ENCODE measurements at regions not wholly inside any gene's neighbourhood (a gene's known extent, or its start where the extent isn't known, plus 50 kb on each side); places are given as distances from the start of the nearest gene placed in this dataset.
"Not testable (repeated sequence)": the region's sequence is repeated elsewhere in the genome, so short reads cannot be mapped to it uniquely, and the experiment has no call there.

- no peak for DNase-seq (ENCODE audit: extremely low read depth, low read depth, low spot score)
These were observed 64.1 kb upstream of the MMS22L start for GRCh38 chr6:97347111-97347510.

GRCh38 chr6:97361286-97361685, 78.3 kb upstream of the MMS22L start:
- DNase-seq (ENCODE audit: extremely low read depth, low read depth, low spot score) = no peak

GRCh38 chr6:97364327-97364726, 81.3 kb upstream of the MMS22L start:
- no peak for DNase-seq (ENCODE audit: extremely low read depth, low read depth, low spot score)

- DNase-seq (ENCODE audit: extremely low read depth, low read depth, low spot score) = not testable (repeated sequence)
These were observed 99.1 kb upstream of the MMS22L start for GRCh38 chr6:97382071-97382470.

- DNase-seq (ENCODE audit: extremely low read depth, low read depth, low spot score) = no peak
These were observed 109.7 kb upstream of the MMS22L start for GRCh38 chr6:97392735-97393134.

GRCh38 chr6:97394160-97394748, 111.2 kb upstream of the MMS22L start:
- DNase-seq (ENCODE audit: extremely low read depth, low read depth, low spot score) = peak; percentile 50

- DNase-seq (ENCODE audit: extremely low read depth, low read depth, low spot score) = no peak
These were observed 113.9 kb upstream of the MMS22L start for GRCh38 chr6:97396880-97397279.

- DNase-seq (ENCODE audit: extremely low read depth, low read depth, low spot score) = no peak
These were observed 116.2 kb upstream of the MMS22L start for GRCh38 chr6:97399208-97399607.

- peak; percentile 55 for DNase-seq (ENCODE audit: extremely low read depth, low read depth, low spot score)
These were observed 118.5 kb upstream of the MMS22L start for GRCh38 chr6:97401533-97401932.

GRCh38 chr6:97405818-97406409, 122.9 kb upstream of the MMS22L start:
- DNase-seq (ENCODE audit: extremely low read depth, low read depth, low spot score) = no peak

- no peak for DNase-seq (ENCODE audit: extremely low read depth, low read depth, low spot score)
These were observed 123.6 kb upstream of the MMS22L start for GRCh38 chr6:97406633-97407032.

- no peak for DNase-seq (ENCODE audit: extremely low read depth, low read depth, low spot score)
These were observed 128.6 kb upstream of the MMS22L start for GRCh38 chr6:97411610-97412009.

GRCh38 chr6:97412511-97412910, 129.5 kb upstream of the MMS22L start:
- no peak for DNase-seq (ENCODE audit: extremely low read depth, low read depth, low spot score)

GRCh38 chr6:97422171-97422570, 139.2 kb upstream of the MMS22L start:
- no peak for DNase-seq (ENCODE audit: extremely low read depth, low read depth, low spot score)

- no peak for DNase-seq (ENCODE audit: extremely low read depth, low read depth, low spot score)
These were observed 140.2 kb upstream of the MMS22L start for GRCh38 chr6:97423190-97423589.

GRCh38 chr6:97427648-97428047, 144.6 kb upstream of the MMS22L start:
- no peak for DNase-seq (ENCODE audit: extremely low read depth, low read depth, low spot score)

GRCh38 chr6:97437087-97437486, 154.1 kb upstream of the MMS22L start:
- DNase-seq (ENCODE audit: extremely low read depth, low read depth, low spot score) = peak; percentile 3

GRCh38 chr6:97438011-97438671, 155.1 kb upstream of the MMS22L start:
- DNase-seq (ENCODE audit: extremely low read depth, low read depth, low spot score) = no peak

- DNase-seq (ENCODE audit: extremely low read depth, low read depth, low spot score) = no peak
These were observed 157.7 kb upstream of the MMS22L start for GRCh38 chr6:97440590-97441176.

- DNase-seq (ENCODE audit: extremely low read depth, low read depth, low spot score) = no peak
These were observed 160.5 kb upstream of the MMS22L start for GRCh38 chr6:97443408-97444080.

GRCh38 chr6:97445407-97445806, 162.4 kb upstream of the MMS22L start:
- no peak for DNase-seq (ENCODE audit: extremely low read depth, low read depth, low spot score)
